Uterus (tissue), 3 donors: ENCODE measurements at regions not wholly inside any gene's neighbourhood (a gene's known extent, or its start where the extent isn't known, plus 50 kb on each side); places are given as distances from the start of the nearest gene placed in this dataset.

Source experiments
- DNase-seq, 2 donors: peaks; one replicate each; pipeline ENCODE4 v3.0.0-alpha.2; 2019 to 2020
- H3K27ac ChIP-seq, 2 donors: fragments of 200-600 bp; sonication (generic); 1 replicate in 1 of 2; 2 replicates in 1 of 2; pipeline ENCODE4 v1.5.1; 2016 to 2018
- H3K27me3 ChIP-seq, 2 donors: fragments of 200-600 bp; sonication (generic); one replicate each; pipeline ENCODE4 v1.5.1; 2018 to 2019; ENCODE audit warnings: control low read depth in 1 of 2
- H3K36me3 ChIP-seq, 2 donors: fragments of 200-600 bp; sonication (generic); one replicate each; pipeline ENCODE4 v1.5.1; 2019; ENCODE audit warnings: control low read depth in 1 of 2
- H3K4me1 ChIP-seq, 2 donors: fragments of 200-600 bp; sonication (generic); one replicate each; pipeline ENCODE4 v1.5.1; 2018 to 2019; ENCODE audit warnings: control low read depth in 1 of 2
- H3K4me3 ChIP-seq, 2 donors: fragments of 200-600 bp; sonication (generic); 1 replicate in 1 of 2; 2 replicates in 1 of 2; pipeline ENCODE4 v1.5.1; 2018 to 2019; ENCODE audit warnings: mild to moderate bottlenecking in 1 of 2
- H3K9me3 ChIP-seq, 2 donors: fragments of 200-600 bp; sonication (generic); one replicate each; pipeline ENCODE4 v1.5.1; 2019; ENCODE audit warnings: control low read depth in 1 of 2
- POLR2A ChIP-seq, 2 donors: fragments of 450-650 bp; IDR thresholded peaks; one replicate each; pipeline ENCODE4 v1.6.1; 2016; ENCODE audit warnings: antibody characterized with exemption in 2 of 2, mild to moderate bottlenecking in 1 of 2, moderate library complexity in 1 of 2
- intact Hi-C: fragments of 100-400 bp; cut with DNase I; formaldehyde crosslinking; loops from one replicate; pipeline ENCODE4 v1.15.1; 2023; ENCODE audit warnings: low total_unique reads
- TF ChIP-seq, protein P1 (sequence below), 4 experiments: fragments of 200-600 bp in 2 of 4; fragments of 450-650 bp in 2 of 4; sonication (generic) in 2 of 4; IDR thresholded peaks; one replicate each; pipeline ENCODE4 v1.5.1; 2016 to 2019; ENCODE audit warnings: antibody characterized with exemption in 4 of 4, mild to moderate bottlenecking in 2 of 4, moderate library complexity in 1 of 4
- donor health status: DM: yes; HTN: yes; CAD: no.

DNA sequence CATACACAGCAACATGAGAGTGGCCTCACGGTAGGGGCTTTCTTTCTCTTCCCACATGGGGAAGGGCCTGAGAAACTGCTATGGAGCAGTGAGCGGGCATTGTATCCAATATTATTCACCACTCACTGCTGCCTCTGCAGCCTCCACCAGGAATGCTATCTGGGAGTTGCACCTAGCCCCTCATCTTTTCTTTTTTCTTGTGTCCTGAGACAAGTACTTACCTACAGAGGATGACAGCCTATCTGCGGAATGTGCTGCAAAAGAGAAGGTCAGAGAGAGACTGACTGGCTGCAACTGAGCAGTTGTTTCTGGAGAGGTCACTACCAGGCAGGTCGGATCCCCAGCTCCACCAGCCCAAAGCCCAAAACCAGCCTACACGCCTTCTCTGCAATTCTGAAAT, 52.1 kb upstream of the HTATIP2 start:
- H3K9me3 ChIP-seq: no peaks in the 10 kb centered on the region
- no peak for DNase-seq
- no peak overlapping the region for H3K27ac ChIP-seq
- H3K4me1 ChIP-seq: no peaks in the 10 kb centered on the region
- TF ChIP-seq, protein P1, sequence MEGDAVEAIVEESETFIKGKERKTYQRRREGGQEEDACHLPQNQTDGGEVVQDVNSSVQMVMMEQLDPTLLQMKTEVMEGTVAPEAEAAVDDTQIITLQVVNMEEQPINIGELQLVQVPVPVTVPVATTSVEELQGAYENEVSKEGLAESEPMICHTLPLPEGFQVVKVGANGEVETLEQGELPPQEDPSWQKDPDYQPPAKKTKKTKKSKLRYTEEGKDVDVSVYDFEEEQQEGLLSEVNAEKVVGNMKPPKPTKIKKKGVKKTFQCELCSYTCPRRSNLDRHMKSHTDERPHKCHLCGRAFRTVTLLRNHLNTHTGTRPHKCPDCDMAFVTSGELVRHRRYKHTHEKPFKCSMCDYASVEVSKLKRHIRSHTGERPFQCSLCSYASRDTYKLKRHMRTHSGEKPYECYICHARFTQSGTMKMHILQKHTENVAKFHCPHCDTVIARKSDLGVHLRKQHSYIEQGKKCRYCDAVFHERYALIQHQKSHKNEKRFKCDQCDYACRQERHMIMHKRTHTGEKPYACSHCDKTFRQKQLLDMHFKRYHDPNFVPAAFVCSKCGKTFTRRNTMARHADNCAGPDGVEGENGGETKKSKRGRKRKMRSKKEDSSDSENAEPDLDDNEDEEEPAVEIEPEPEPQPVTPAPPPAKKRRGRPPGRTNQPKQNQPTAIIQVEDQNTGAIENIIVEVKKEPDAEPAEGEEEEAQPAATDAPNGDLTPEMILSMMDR (IDR thresholded peaks at IDR 0.05): no peak
- TF ChIP-seq POLR2A (IDR thresholded peaks at IDR 0.05): no peak
- no peaks in the 10 kb centered on the region for H3K36me3 ChIP-seq
- no peak overlapping the region for H3K4me3 ChIP-seq
- intact Hi-C loops: no loop called here
- no peaks in the 10 kb centered on the region for H3K27me3 ChIP-seq

DNA sequence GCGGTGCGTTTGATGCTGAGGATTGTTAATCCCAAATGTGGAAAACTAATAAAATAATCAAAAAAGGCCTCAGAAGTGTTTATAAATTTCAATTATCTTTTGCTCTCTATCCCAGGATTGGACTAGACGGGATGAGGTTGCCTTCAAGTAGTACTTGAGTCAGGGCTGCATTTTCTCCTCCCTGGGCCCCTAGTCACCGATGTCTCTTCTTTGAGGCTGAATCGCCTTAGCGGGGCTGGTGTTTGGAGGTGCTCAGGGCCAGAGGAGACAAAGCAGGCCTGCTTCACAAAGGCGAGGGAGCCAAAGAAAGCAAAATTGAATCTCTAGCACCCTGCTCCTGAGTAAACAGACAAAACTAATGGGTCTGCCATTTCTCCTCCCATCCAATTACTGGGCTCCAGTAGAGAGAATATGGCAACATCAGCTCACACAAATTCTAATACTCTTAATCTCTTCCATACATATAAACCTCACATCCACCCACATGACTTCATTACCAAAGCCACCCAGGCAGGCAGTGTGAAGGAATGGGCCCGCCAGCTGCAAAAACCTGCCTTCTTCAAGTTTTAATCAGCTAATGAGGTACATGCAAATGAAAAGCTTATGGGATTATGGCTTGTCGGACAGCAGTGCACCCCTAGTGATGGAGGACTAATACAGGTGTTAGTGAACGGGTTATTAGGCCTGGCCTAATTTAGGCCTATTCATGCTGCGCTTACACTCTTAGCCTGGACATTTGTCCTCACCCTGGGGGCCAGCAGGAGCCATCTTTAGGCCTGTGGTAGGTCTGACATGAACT, 52.7 kb upstream of the HTATIP2 start:
- DNase-seq: no peak
- intact Hi-C loops: no loop called here
- TF ChIP-seq, protein P1 (IDR thresholded peaks at IDR 0.05): no peak
- TF ChIP-seq POLR2A (IDR thresholded peaks at IDR 0.05): no peak
- Histone ChIP-seq H3K4me1 (no peaks in the 10 kb centered on the region), H3K27ac (no peak overlapping the region), H3K4me3 (no peak overlapping the region), H3K36me3 (no peaks in the 10 kb centered on the region), H3K27me3 (no peaks in the 10 kb centered on the region), H3K9me3 (no peaks in the 10 kb centered on the region)

DNA sequence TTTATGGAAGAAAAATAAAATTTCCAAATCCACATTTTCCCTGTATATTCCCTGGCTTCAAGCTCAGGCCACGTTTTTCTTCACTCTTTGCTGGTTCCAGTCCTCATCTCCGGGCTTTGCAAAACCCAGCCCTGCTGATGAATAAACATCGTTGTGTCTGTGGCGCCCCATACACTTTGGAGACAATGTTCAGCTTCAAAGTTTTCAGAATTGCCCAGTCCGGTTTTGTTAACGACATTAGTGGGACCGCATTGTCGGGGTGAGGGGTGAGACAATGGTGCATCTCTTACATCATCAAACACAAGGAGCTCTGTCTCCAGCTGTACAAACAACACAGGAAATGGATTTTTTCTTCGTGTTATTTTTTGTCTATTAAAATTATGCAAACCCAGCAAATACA, 53.4 kb upstream of the HTATIP2 start:
- H3K9me3 ChIP-seq: no peaks in the 10 kb centered on the region
- TF ChIP-seq, protein P1 (IDR thresholded peaks at IDR 0.05): no peak
- TF ChIP-seq POLR2A (IDR thresholded peaks at IDR 0.05): no peak
- H3K4me3 ChIP-seq: no peak overlapping the region
- H3K27ac ChIP-seq: no peak overlapping the region
- H3K4me1 ChIP-seq: no peaks in the 10 kb centered on the region
- no peaks in the 10 kb centered on the region for H3K27me3 ChIP-seq
- DNase-seq: no peak
- no peaks in the 10 kb centered on the region for H3K36me3 ChIP-seq
- intact Hi-C loops: no loop called here

DNA sequence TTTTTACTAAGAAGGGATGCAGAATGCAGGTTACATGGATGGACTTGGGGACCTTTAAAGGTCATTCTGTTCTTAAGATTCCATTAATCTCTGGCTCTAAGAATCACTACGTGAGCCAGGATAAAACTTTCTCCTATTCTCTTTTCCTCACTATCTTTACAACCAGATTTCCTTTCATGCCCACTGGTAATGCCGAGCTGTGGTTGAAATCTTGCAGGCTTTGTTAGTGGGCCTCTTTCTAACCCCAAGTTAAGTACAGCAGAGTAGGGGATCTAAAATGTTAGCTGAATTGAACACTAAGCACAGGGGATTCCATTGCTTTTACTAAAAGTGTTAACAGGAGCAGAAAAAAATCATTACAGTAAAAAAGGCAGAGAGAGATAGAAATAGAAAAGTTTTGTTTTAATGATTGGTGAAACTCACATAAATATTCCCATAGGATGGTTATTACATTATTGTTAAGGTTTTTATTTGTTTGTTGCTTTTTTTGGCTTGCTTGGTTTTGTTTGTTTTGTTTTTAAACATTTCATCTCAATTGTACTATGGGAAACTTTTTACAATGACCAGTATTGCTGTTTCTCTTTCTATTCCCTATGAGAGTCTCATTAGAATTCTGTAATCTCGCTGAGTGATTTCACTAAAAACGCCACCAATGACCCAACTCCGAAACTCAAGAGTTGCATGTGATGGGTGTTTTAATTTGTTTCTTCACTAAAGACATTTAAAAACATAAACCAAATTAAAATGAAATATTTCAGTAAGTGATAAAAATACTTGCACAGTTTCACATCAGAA, 54.1 kb upstream of the HTATIP2 start:
- intact Hi-C loops: no loop called here
- H3K9me3 ChIP-seq: no peaks in the 10 kb centered on the region
- no peak overlapping the region for H3K27ac ChIP-seq
- TF ChIP-seq, protein P1 (IDR thresholded peaks at IDR 0.05): no peak
- no peak for TF ChIP-seq POLR2A (IDR thresholded peaks at IDR 0.05)
- H3K4me1 ChIP-seq: no peaks in the 10 kb centered on the region
- H3K4me3 ChIP-seq: no peak overlapping the region
- H3K36me3 ChIP-seq: no peaks in the 10 kb centered on the region
- no peak for DNase-seq
- no peaks in the 10 kb centered on the region for H3K27me3 ChIP-seq

DNA sequence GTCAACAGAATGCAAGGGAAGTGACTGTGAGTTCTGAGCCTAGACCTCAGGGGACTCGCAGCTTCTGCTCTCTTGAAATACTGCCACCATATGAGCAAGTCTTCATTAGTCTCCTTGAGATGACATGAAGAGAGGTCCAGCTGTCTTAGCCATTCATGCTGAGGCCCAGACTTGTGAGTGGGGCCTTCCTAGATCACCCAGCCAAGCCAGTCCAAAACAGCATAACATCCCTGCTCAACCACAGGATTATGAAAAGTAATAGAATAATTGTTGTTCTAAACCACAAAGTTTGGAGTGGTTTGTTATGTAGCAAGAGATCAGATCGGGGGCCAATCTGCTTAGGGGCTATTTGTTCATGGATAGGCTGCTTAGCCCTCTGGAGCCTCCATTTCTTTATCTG, 54.9 kb upstream of the HTATIP2 start:
- Histone ChIP-seq H3K4me3 (no peak overlapping the region), H3K36me3 (no peaks in the 10 kb centered on the region), H3K4me1 (no peaks in the 10 kb centered on the region), H3K27ac (no peak overlapping the region), H3K27me3 (no peaks in the 10 kb centered on the region), H3K9me3 (no peaks in the 10 kb centered on the region)
- no peak for DNase-seq
- no peak for TF ChIP-seq POLR2A (IDR thresholded peaks at IDR 0.05)
- TF ChIP-seq, protein P1 (IDR thresholded peaks at IDR 0.05): no peak
- intact Hi-C loops: no loop called here
